22Rv1 (cell line): ENCODE measurements at regions not wholly inside any gene's neighbourhood (a gene's known extent, or its start where the extent isn't known, plus 50 kb on each side); places are given as distances from the start of the nearest gene placed in this dataset.

Experiments
- H3K27ac ChIP-seq: fragments of 450-650 bp; 2 replicates; pipeline ENCODE4 v1.5.1; 2017
- ZFX ChIP-seq: fragments of 450-650 bp; IDR thresholded peaks from 2 replicates; pipeline ENCODE4 v1.6.1; 2017; ENCODE audit warnings: antibody characterized with exemption, borderline replicate concordance
- TF ChIP-seq, protein P1 (sequence below): fragments of 450-650 bp; IDR thresholded peaks from 2 replicates; pipeline ENCODE4 v1.5.1; 2017; ENCODE audit warnings: mild to moderate bottlenecking

DNA sequence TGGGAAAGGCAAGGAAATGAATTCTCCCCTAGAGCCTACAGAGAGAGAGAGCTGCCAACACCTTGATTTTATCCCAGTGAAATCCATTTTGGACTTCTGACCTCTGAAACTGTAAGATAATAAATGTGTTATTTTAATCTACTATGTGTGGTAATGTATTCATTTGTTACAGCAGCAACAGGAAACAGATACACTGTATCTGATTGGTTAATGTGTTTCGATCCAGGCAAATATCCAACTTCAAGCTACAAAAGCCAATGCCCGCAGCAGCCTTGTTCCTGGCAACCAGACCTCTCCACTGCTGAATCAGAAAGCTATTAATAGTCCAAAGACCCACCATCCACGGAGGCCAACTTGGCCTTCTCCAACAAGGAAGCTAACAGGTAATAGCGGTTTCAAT is 318.1 kb downstream of the PTTG2 start:
- H3K27ac ChIP-seq, result no peak overlapping the region
- TF ChIP-seq ZFX, result no peak
- TF ChIP-seq, protein P1, sequence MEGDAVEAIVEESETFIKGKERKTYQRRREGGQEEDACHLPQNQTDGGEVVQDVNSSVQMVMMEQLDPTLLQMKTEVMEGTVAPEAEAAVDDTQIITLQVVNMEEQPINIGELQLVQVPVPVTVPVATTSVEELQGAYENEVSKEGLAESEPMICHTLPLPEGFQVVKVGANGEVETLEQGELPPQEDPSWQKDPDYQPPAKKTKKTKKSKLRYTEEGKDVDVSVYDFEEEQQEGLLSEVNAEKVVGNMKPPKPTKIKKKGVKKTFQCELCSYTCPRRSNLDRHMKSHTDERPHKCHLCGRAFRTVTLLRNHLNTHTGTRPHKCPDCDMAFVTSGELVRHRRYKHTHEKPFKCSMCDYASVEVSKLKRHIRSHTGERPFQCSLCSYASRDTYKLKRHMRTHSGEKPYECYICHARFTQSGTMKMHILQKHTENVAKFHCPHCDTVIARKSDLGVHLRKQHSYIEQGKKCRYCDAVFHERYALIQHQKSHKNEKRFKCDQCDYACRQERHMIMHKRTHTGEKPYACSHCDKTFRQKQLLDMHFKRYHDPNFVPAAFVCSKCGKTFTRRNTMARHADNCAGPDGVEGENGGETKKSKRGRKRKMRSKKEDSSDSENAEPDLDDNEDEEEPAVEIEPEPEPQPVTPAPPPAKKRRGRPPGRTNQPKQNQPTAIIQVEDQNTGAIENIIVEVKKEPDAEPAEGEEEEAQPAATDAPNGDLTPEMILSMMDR, result no peak

DNA sequence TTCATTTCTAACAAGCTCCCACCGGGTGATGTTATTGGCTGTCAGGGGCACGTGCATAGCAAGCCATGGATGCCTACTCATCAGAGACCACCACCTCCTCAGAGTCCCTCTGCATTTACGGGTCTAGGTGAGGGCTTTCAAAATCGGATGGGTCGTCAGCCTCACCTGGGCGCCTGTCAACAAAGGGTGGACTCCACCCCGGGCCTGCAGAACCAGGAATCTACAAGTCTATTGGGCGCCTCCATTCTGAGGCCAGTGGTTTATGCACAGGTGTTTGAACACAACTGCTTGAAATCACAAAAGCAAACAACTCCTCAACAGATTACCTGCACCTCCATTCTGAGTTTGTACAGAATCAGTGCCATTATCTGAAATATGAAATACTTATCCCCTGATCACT is 318.9 kb downstream of the PTTG2 start:
- TF ChIP-seq, protein P1, result no peak
- TF ChIP-seq ZFX, result no peak
- H3K27ac ChIP-seq, result peak overlapping the region; percentile 20

DNA sequence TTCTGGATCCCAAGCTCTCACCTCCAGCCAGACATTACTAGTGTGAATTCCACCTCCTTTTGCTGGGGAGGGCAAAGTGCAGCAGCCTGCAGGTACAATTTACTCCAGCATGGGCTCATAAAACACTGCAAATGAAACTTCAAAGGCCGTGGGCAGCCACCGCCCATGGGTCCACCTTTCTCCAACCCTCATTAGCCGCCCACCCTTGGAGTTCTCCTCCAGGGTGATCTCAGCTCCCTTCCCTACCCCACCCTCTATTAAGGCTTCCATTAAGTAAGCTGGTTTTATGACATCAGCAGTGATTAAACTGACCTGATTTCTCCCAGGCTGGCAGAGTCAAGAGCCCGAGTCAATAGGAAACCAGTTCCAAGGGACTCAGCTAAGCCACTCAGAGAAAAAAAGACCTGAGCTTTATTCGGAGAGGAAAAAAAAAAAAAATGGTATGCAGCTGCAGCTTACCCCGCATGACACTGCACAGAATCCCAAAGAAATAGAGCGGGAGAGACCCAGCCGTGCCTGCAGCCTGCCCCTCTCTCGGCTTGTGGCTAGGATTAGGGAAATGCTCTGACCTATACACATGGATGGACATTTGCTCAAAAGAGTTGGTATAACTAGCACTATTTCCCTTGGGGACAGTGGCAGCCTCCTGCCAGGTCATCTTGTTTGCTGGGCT is 319.6 kb downstream of the PTTG2 start:
- TF ChIP-seq, protein P1, result no peak
- no peak for TF ChIP-seq ZFX
- peak overlapping the region; percentile 20 for H3K27ac ChIP-seq

DNA sequence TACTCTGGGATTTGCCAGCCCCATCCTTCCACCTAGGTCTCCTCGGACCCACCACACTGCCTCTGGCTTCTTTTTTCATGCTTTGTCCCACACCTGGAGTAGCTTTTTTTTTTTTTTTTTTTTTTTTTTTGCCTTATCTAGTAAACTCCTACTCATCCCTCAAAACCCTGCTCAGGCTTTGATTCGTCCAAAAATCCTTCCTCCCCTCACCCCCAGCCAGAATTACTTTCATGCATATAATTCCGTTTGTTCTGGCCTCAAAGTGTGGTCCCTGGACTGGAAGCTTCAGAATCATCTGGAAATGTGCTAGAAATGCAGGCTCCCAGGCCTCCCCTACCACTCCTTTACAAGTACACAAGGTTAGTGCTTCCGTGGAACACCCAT is 320.1 kb downstream of the PTTG2 start:
- H3K27ac ChIP-seq, result no peak overlapping the region
- TF ChIP-seq, protein P1, result no peak
- no peak for TF ChIP-seq ZFX

DNA sequence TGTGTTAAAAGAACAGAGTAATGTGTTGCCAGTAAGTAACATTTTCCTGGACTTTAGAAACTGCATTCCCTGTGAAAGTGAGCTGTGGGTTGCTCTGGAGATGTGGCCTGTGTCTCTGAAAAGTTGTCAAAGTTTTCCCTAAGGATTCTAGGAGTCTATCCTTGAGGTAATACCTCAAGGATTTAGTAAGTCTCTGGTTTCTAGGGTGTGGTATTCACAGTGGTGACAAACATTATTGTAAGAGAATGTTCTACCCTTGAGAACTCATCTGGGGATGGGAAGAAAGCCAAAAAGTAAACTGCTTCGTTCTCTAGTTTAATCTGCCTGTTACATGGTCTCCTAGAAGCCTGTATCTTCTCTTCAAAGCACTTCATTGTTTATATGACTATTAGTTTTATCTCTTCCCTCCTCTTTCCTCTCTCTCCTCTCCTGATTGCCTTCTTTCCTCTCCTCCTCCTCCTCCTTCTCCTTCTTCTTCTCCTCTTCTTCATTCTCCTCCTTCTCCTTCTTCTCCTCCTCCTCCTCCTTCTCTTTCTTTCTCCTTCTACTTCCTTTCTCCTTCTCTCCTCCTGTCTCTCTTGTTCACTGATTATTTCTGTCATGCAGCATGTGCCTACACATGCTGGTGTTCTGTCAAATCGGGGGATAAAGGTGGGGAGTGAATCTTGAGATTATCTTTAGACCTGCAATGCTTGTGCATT is 321.3 kb downstream of the PTTG2 start:
- no peak overlapping the region for H3K27ac ChIP-seq
- TF ChIP-seq ZFX, result no peak
- TF ChIP-seq, protein P1, result no peak

DNA sequence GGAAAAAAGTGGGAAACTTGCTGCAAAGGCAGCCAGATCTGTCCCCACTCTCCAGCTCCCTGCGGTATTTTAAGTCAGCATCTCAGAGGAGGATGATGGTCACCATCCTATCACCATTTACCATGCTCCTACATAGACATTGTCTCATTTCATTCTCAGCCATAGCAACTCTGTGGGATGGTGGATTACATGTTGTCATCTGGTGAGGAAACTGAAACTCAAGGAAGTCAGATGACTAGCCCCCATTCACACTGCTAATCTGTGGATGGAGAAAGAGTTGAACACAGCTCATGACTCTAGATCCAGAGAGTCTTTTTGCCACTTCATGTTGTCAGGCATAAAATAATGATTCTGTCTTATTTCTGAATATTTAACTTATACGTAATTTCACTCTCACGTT is 323.5 kb downstream of the PTTG2 start:
- no peak overlapping the region for H3K27ac ChIP-seq
- TF ChIP-seq, protein P1, result no peak
- TF ChIP-seq ZFX, result no peak
